HEK293 (cell line): ENCODE measurements at regions not wholly inside any gene's neighbourhood (a gene's known extent, or its start where the extent isn't known, plus 50 kb on each side); places are given as distances from the start of the nearest gene placed in this dataset.

Source experiments
- CTCF ChIA-PET: fragments of 350-600 bp; formaldehyde crosslinking; extraction: SDS; loops from one replicate; lab custom pipeline; 2021; ENCODE audit warnings: antibody characterized with exemption; lab: Yijun Ruan, JAX
- POLR2A ChIA-PET: fragments of 300-600 bp; formaldehyde crosslinking; extraction: SDS; loops from one replicate; lab custom pipeline; 2020; ENCODE audit warnings: antibody characterized with exemption, inconsistent platforms; lab: Yijun Ruan, JAX
- H3K27ac ChIP-seq: fragments of 200-500 bp; sonication (Bioruptor generic); 2 replicates; pipeline ENCODE4 v1.5.1; 2014; ENCODE audit warnings: low read depth, low read length, control low read depth, inconsistent platforms; ENCODE audit errors: extremely low read depth
- H3K36me3 ChIP-seq, 2 experiments: fragments of 200-500 bp in 1 of 2; sonication (Bioruptor generic) in 1 of 2; 1 replicate in 1 of 2; 2 replicates in 1 of 2; pipeline ENCODE4 v1.5.1; 2014 to 2017; ENCODE audit warnings: inconsistent platforms in 2 of 2, low read length in 2 of 2; ENCODE audit not compliant: control insufficient read depth in 2 of 2, insufficient read depth in 1 of 2
- H3K4me1 ChIP-seq: fragments of 200-500 bp; sonication (Bioruptor generic); 2 replicates; pipeline ENCODE4 v1.5.1; 2014; ENCODE audit warnings: mild to moderate bottlenecking, low read length, inconsistent platforms; ENCODE audit not compliant: control insufficient read depth, insufficient read depth
- H3K4me3 ChIP-seq: 2 replicates; pipeline ENCODE4 v1.5.1; 2011; ENCODE audit warnings: low read depth, mild to moderate bottlenecking, control low read depth, low read length, moderate library complexity
- H3K9me3 ChIP-seq: fragments of 200-500 bp; sonication (Bioruptor generic); 2 replicates; pipeline ENCODE4 v1.5.1; 2014; ENCODE audit warnings: low read depth, low read length, inconsistent platforms; ENCODE audit not compliant: control insufficient read depth, insufficient read depth
- KLF1 ChIP-seq: fragments of 450-650 bp; formaldehyde crosslinking; IDR thresholded peaks from 2 replicates; pipeline ENCODE4 v1.5.1; 2016; ENCODE audit warnings: missing biosample characterization, missing genetic modification characterization
- KLF10 ChIP-seq: fragments of 450-650 bp; IDR thresholded peaks from 2 replicates; pipeline ENCODE4 v1.5.1; 2018; ENCODE audit warnings: missing biosample characterization, mild to moderate bottlenecking, missing genetic modification characterization
- MEIS1 ChIP-seq: sonication (generic); formaldehyde crosslinking; IDR thresholded peaks from 2 replicates; pipeline ENCODE4 v1.8.1; 2022; ENCODE audit warnings: missing genetic modification reagents, mild to moderate bottlenecking, borderline replicate concordance
- MYNN ChIP-seq: fragments of 450-650 bp; formaldehyde crosslinking; IDR thresholded peaks from 2 replicates; pipeline ENCODE4 v1.5.1; 2016; ENCODE audit warnings: missing biosample characterization, missing genetic modification characterization, borderline replicate concordance
- OVOL3 ChIP-seq: fragments of 450-650 bp; formaldehyde crosslinking; IDR thresholded peaks from 2 replicates; pipeline ENCODE4 v1.5.1; 2016; ENCODE audit warnings: missing biosample characterization, missing genetic modification characterization
- TCF7L2 ChIP-seq: IDR thresholded peaks from 2 replicates; pipeline ENCODE4 v1.6.1; 2011; ENCODE audit warnings: low read depth, mild to moderate bottlenecking, inconsistent platforms, low read length, moderate library complexity, borderline replicate concordance
- TRIM28 ChIP-seq: IDR thresholded peaks from 2 replicates; pipeline ENCODE4 v1.6.1; 2011; ENCODE audit warnings: low read length, control low read depth, borderline replicate concordance
- WT1 ChIP-seq: fragments of 450-650 bp; formaldehyde crosslinking; IDR thresholded peaks from 2 replicates; pipeline ENCODE4 v1.5.1; 2016; ENCODE audit warnings: missing biosample characterization, missing genetic modification characterization
- ZBTB7A ChIP-seq: fragments of 450-650 bp; formaldehyde crosslinking; IDR thresholded peaks from 2 replicates; pipeline ENCODE4 v1.5.1; 2016; ENCODE audit warnings: low read depth, missing biosample characterization, missing genetic modification characterization
- ZNF114 ChIP-seq: fragments of 450-650 bp; formaldehyde crosslinking; IDR thresholded peaks from 2 replicates; pipeline ENCODE4 v1.5.0; 2017; ENCODE audit warnings: missing biosample characterization, missing genetic modification characterization
- ZNF169 ChIP-seq: fragments of 450-650 bp; formaldehyde crosslinking; IDR thresholded peaks from 2 replicates; pipeline ENCODE4 v1.5.1; 2016; ENCODE audit warnings: missing biosample characterization, missing genetic modification characterization
- ZNF184 ChIP-seq: fragments of 450-650 bp; IDR thresholded peaks from 2 replicates; pipeline ENCODE4 v1.5.1; 2018; ENCODE audit warnings: missing biosample characterization, mild to moderate bottlenecking, missing genetic modification characterization
- ZNF274 ChIP-seq, 2 experiments: fragments of 200-500 bp in 1 of 2; fragments of 450-650 bp in 1 of 2; sonication (Bioruptor generic) in 1 of 2; formaldehyde crosslinking in 1 of 2; IDR thresholded peaks; 2 replicates each; pipeline versions ENCODE4 v1.5.1 to v1.6.1; 2014 to 2016; ENCODE audit warnings: borderline replicate concordance in 1 of 2, inconsistent platforms in 1 of 2, low read length in 1 of 2, missing biosample characterization in 1 of 2, missing genetic modification characterization in 1 of 2
- ZNF292 ChIP-seq: fragments of 450-650 bp; formaldehyde crosslinking; IDR thresholded peaks from 2 replicates; pipeline ENCODE4 v1.5.1; 2016; ENCODE audit warnings: low read depth, missing biosample characterization, missing genetic modification characterization, borderline replicate concordance
- ZNF335 ChIP-seq: fragments of 450-650 bp; formaldehyde crosslinking; conservative IDR thresholded peaks from 2 replicates; pipeline ENCODE4 v1.5.1; 2016; ENCODE audit warnings: missing biosample characterization, missing genetic modification characterization
- ZNF394 ChIP-seq: fragments of 450-650 bp; formaldehyde crosslinking; IDR thresholded peaks from 2 replicates; pipeline ENCODE4 v1.5.1; 2016; ENCODE audit warnings: missing biosample characterization, missing genetic modification characterization, mild to moderate bottlenecking, moderate library complexity, borderline replicate concordance
- ZNF416 ChIP-seq: fragments of 450-650 bp; formaldehyde crosslinking; IDR thresholded peaks from 2 replicates; pipeline ENCODE4 v1.5.1; 2016; ENCODE audit warnings: missing biosample characterization, missing genetic modification characterization
- ZNF423 ChIP-seq: fragments of 450-650 bp; formaldehyde crosslinking; IDR thresholded peaks from 2 replicates; pipeline ENCODE4 v1.5.1; 2016; ENCODE audit warnings: missing biosample characterization, missing genetic modification characterization
- ZNF501 ChIP-seq: fragments of 450-650 bp; formaldehyde crosslinking; IDR thresholded peaks from 2 replicates; pipeline ENCODE4 v1.5.1; 2016; ENCODE audit warnings: missing biosample characterization, missing genetic modification characterization
- ZNF514 ChIP-seq: fragments of 450-650 bp; formaldehyde crosslinking; IDR thresholded peaks from 2 replicates; pipeline ENCODE4 v1.5.1; 2016; ENCODE audit warnings: missing biosample characterization, missing genetic modification characterization
- ZNF560 ChIP-seq: fragments of 450-650 bp; formaldehyde crosslinking; IDR thresholded peaks from 2 replicates; pipeline ENCODE4 v1.5.1; 2017; ENCODE audit warnings: missing biosample characterization, missing genetic modification characterization, borderline replicate concordance
- ZNF654 ChIP-seq: fragments of 450-650 bp; formaldehyde crosslinking; IDR thresholded peaks from 2 replicates; pipeline ENCODE4 v1.5.1; 2016; ENCODE audit warnings: low read depth, missing biosample characterization, missing genetic modification characterization
- ZNF670 ChIP-seq: fragments of 450-650 bp; formaldehyde crosslinking; IDR thresholded peaks from 2 replicates; pipeline ENCODE4 v1.5.1; 2016; ENCODE audit warnings: missing biosample characterization, missing genetic modification characterization, low read depth
- ZNF776 ChIP-seq: fragments of 450-650 bp; formaldehyde crosslinking; IDR thresholded peaks from 2 replicates; pipeline ENCODE4 v1.5.0; 2017; ENCODE audit warnings: missing biosample characterization, missing genetic modification characterization, borderline replicate concordance
- ZNF785 ChIP-seq: fragments of 450-650 bp; formaldehyde crosslinking; IDR thresholded peaks from 2 replicates; pipeline ENCODE4 v1.5.1; 2016; ENCODE audit warnings: missing biosample characterization, missing genetic modification characterization
- TF ChIP-seq, protein P1 (sequence below): fragments of 450-650 bp; formaldehyde crosslinking; conservative IDR thresholded peaks from 2 replicates; pipeline ENCODE4 v1.5.1; 2016; ENCODE audit warnings: low read depth, missing biosample characterization, missing genetic modification characterization
- TF ChIP-seq, protein P2 (sequence below): fragments of 450-650 bp; formaldehyde crosslinking; IDR thresholded peaks from 2 replicates; pipeline ENCODE4 v1.5.1; 2016; ENCODE audit warnings: missing biosample characterization, missing genetic modification characterization, borderline replicate concordance

DNA sequence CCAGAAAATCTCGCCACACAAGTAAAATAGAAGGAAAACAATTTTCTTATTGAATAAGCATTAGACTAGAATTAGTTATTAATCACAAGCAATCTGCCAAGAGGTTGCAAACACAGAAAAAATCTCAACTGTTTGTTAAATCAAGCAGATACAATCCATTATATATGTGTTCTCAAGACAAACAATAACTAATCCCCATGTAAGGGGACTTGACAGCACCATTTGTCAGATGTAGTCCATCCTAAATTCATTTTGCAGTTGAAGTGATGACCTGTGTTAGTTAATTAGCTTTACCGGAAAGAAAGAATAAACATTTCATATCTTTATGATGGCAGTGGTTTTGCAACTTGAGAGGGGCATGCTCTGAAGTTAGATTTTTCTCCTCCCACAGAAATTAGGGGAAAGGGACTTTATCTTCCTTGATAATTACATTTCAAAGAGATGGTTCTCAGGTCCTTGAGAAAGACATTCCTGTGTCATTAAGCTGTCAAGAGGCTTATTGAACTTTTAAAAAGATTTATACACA lies 1588.0 kb downstream of the GRIK2 start:
- H3K4me3 ChIP-seq = no peak overlapping the region
- no peaks in the 10 kb centered on the region for H3K36me3 ChIP-seq
- POLR2A ChIA-PET = no interaction called here
- no peaks in the 10 kb centered on the region for H3K4me1 ChIP-seq
- TF ChIP-seq ZNF776 (tag by site-specific recombination) = no peak
- TF ChIP-seq MYNN (tag by site-specific recombination) = no peak
- TF ChIP-seq MEIS1 (CRISPR knock-in tag) = no peak
- no peak for TF ChIP-seq ZBTB7A (tag by site-specific recombination)
- TF ChIP-seq ZNF274 (IDR thresholded peaks at IDR 0.05; ENCODE audit: low read length) = no peak
- TF ChIP-seq ZNF274 (tag by site-specific recombination; IDR thresholded peaks at IDR 0.05; ENCODE audit: borderline replicate concordance) = no peak
- TF ChIP-seq TCF7L2 = peak; percentile 100
- TF ChIP-seq, protein P1, sequence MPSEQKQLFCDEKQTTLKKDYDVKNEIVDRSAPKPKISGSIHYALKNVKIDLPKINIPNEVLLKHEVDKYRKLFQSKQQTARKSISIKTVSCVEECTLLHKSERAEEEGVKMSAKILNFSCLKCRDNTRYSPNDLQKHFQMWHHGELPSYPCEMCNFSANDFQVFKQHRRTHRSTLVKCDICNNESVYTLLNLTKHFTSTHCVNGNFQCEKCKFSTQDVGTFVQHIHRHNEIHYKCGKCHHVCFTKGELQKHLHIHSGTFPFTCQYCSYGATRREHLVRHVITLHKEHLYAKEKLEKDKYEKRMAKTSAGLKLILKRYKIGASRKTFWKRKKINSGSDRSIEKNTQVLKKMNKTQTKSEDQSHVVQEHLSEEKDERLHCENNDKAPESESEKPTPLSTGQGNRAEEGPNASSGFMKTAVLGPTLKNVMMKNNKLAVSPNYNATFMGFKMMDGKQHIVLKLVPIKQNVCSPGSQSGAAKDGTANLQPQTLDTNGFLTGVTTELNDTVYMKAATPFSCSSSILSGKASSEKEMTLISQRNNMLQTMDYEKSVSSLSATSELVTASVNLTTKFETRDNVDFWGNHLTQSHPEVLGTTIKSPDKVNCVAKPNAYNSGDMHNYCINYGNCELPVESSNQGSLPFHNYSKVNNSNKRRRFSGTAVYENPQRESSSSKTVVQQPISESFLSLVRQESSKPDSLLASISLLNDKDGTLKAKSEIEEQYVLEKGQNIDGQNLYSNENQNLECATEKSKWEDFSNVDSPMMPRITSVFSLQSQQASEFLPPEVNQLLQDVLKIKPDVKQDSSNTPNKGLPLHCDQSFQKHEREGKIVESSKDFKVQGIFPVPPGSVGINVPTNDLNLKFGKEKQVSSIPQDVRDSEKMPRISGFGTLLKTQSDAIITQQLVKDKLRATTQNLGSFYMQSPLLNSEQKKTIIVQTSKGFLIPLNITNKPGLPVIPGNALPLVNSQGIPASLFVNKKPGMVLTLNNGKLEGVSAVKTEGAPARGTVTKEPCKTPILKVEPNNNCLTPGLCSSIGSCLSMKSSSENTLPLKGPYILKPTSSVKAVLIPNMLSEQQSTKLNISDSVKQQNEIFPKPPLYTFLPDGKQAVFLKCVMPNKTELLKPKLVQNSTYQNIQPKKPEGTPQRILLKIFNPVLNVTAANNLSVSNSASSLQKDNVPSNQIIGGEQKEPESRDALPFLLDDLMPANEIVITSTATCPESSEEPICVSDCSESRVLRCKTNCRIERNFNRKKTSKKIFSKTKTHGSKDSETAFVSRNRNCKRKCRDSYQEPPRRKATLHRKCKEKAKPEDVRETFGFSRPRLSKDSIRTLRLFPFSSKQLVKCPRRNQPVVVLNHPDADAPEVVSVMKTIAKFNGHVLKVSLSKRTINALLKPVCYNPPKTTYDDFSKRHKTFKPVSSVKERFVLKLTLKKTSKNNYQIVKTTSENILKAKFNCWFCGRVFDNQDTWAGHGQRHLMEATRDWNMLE (tag by site-specific recombination) = no peak
- TF ChIP-seq ZNF394 = no peak
- peak; percentile 52; the same call in 1 of the 2 replicates for TF ChIP-seq TRIM28
- TF ChIP-seq ZNF184 (tag by site-specific recombination) = no peak
- TF ChIP-seq ZNF423 (tag by site-specific recombination) = no peak
- peak; percentile 93 for TF ChIP-seq WT1 (tag by site-specific recombination)
- TF ChIP-seq ZNF501 = no peak
- no peak for TF ChIP-seq ZNF514
- TF ChIP-seq ZNF785 (tag by site-specific recombination) = no peak
- TF ChIP-seq OVOL3 = no peak
- no peak for TF ChIP-seq ZNF114 (tag by site-specific recombination)
- TF ChIP-seq KLF10 (tag by site-specific recombination) = no peak
- TF ChIP-seq, protein P2, sequence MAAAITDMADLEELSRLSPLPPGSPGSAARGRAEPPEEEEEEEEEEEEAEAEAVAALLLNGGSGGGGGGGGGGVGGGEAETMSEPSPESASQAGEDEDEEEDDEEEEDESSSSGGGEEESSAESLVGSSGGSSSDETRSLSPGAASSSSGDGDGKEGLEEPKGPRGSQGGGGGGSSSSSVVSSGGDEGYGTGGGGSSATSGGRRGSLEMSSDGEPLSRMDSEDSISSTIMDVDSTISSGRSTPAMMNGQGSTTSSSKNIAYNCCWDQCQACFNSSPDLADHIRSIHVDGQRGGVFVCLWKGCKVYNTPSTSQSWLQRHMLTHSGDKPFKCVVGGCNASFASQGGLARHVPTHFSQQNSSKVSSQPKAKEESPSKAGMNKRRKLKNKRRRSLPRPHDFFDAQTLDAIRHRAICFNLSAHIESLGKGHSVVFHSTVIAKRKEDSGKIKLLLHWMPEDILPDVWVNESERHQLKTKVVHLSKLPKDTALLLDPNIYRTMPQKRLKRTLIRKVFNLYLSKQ = no peak
- no peak for TF ChIP-seq ZNF335 (tag by site-specific recombination)
- TF ChIP-seq KLF1 (tag by site-specific recombination) = no peak
- no peak for TF ChIP-seq ZNF654 (tag by site-specific recombination)
- no peak for TF ChIP-seq ZNF416
- no peak for TF ChIP-seq ZNF292 (tag by site-specific recombination)
- TF ChIP-seq ZNF169 (tag by site-specific recombination) = no peak
- TF ChIP-seq ZNF670 (tag by site-specific recombination) = no peak
- TF ChIP-seq ZNF560 = no peak
- H3K27ac ChIP-seq = no peak overlapping the region
- no peaks in the 10 kb centered on the region for H3K9me3 ChIP-seq
- CTCF ChIA-PET = interaction anchor here (0.7 kb wide), 1 partner anchor 209 kb away, joined by 3 read pairs; no protein-coding TSS in a partner anchor
